CD4-positive, alpha-beta T cell (primary cell): ENCODE measurements at regions not wholly inside any gene's neighbourhood (a gene's known extent, or its start where the extent isn't known, plus 50 kb on each side); places are given as distances from the start of the nearest gene placed in this dataset.

ENCODE experiments used
- ATAC-seq: fragments of 200-7000 bp; cut with Tn5 transposase; one replicate; pipeline ENCODE4 v1.10.0; 2022; ENCODE audit warnings: mild to moderate bottlenecking; ENCODE audit not compliant: poor library complexity
- CTCF ChIA-PET: fragments of 350-600 bp; sonication (Branson Sonifier 250); formaldehyde crosslinking; loops from one replicate; lab custom pipeline; 2021; ENCODE audit warnings: antibody characterized with exemption, inconsistent platforms; lab: Charles Lee
- POLR2A ChIA-PET: fragments of 350-600 bp; sonication (Branson Sonifier 250); formaldehyde crosslinking; loops from one replicate; lab custom pipeline; 2021; ENCODE audit warnings: antibody characterized with exemption, inconsistent platforms; lab: Charles Lee
- DNase-seq, 14 experiments: peaks; one replicate each; pipeline ENCODE4 v3.0.0-alpha.2; 2013 to 2020; ENCODE audit warnings: mixed read lengths in 2 of 14
- H3K27ac ChIP-seq, 2 donors: one replicate each; pipeline versions ENCODE4 v1.5.1 to v1.7.0; 2013; ENCODE audit warnings: low read length in 2 of 2, low read depth in 1 of 2, mild to moderate bottlenecking in 1 of 2
- H3K27me3 ChIP-seq, 2 experiments: 1 replicate in 1 of 2; 2 replicates in 1 of 2; pipeline versions ENCODE4 v1.6.1 to v1.7.0; 2013; ENCODE audit warnings: low read length in 2 of 2, control low read depth in 1 of 2, mild to moderate bottlenecking in 1 of 2, moderate library complexity in 1 of 2; ENCODE audit not compliant: insufficient read depth in 2 of 2, control insufficient read depth in 1 of 2
- H3K36me3 ChIP-seq: one replicate; pipeline ENCODE4 v1.6.1; 2013; ENCODE audit warnings: low read length, control low read depth; ENCODE audit not compliant: insufficient read depth
- H3K4me1 ChIP-seq: one replicate; pipeline ENCODE4 v1.6.1; 2013; ENCODE audit warnings: low read length, control low read depth; ENCODE audit not compliant: insufficient read depth
- H3K4me3 ChIP-seq: one replicate; pipeline ENCODE4 v1.5.1; 2013; ENCODE audit warnings: mild to moderate bottlenecking, low read length, moderate library complexity
- H3K9me3 ChIP-seq, 2 experiments: 1 replicate in 1 of 2; 2 replicates in 1 of 2; pipeline versions ENCODE4 v1.6.1 to v1.7.0; 2013; ENCODE audit warnings: low read length in 2 of 2, mild to moderate bottlenecking in 2 of 2, control low read depth in 1 of 2, moderate library complexity in 1 of 2; ENCODE audit not compliant: control insufficient read depth in 1 of 2, insufficient read depth in 1 of 2
- H3K27ac Mint-ChIP-seq: one replicate; pipeline ENCODE4 v1.8.0; 2020; ENCODE audit warnings: mixed read lengths
- H3K27me3 Mint-ChIP-seq: one replicate; pipeline ENCODE4 v1.8.0; 2021; ENCODE audit warnings: mixed read lengths
- H3K36me3 Mint-ChIP-seq: one replicate; pipeline ENCODE4 v1.8.0; 2021; ENCODE audit warnings: low read depth, mixed read lengths
- H3K4me1 Mint-ChIP-seq: one replicate; pipeline ENCODE4 v1.8.0; 2021; ENCODE audit warnings: low read depth, mixed read lengths
- H3K4me3 Mint-ChIP-seq: one replicate; pipeline ENCODE4 v1.8.0; 2020; ENCODE audit warnings: mild to moderate bottlenecking, mixed read lengths
- H3K9me3 Mint-ChIP-seq: one replicate; pipeline ENCODE4 v1.8.0; 2020; ENCODE audit warnings: mixed read lengths
- intact Hi-C, 2 experiments: fragments of 100-400 bp; cut with DNase I in 1 of 2; cut with micrococcal nuclease in 1 of 2; formaldehyde crosslinking; loops; one replicate each; pipeline versions ENCODE4 v1.15.1 to v1.9.0; 2023 to 2025; cut with DNase I, micrococcal nuclease
- TF ChIP-seq, protein P1 (sequence below): fragments of 200-600 bp; IDR thresholded peaks from one replicate; pipeline ENCODE4 v1.8.0; 2022; ENCODE audit warnings: antibody characterized with exemption, mild to moderate bottlenecking

DNA sequence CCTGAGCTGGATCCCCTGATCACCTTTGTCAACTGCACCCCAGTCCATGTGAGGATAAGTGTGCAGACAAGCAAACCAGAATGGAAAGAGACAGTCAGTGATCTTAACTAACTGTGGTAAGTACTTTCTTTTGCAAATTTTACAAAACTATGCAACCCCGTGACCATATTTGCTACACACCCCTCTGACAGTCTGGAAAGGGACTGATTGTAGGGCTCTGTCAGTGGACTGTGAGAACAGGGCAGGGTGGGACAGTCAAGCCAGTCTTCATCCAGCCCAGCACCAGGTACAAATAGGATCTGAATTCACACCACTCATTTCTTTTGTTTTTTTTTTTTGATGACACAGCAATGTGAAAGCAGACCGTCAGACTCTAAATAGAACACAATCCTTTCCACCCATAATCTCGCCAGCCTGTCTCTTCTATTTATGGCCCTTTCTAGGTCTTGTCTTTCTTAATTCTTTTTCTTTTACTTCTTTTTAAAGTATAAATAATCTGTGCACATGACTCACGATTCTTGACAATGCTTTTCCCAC, 165.6 kb downstream of the ARL6IP6 start:
- no peak overlapping the region for H3K4me3 ChIP-seq
- ChIA-PET CTCF (no interaction called here), POLR2A (no interaction called here)
- H3K9me3 ChIP-seq = no peaks in the 10 kb centered on the region
- no peak for DNase-seq
- TF ChIP-seq, protein P1, sequence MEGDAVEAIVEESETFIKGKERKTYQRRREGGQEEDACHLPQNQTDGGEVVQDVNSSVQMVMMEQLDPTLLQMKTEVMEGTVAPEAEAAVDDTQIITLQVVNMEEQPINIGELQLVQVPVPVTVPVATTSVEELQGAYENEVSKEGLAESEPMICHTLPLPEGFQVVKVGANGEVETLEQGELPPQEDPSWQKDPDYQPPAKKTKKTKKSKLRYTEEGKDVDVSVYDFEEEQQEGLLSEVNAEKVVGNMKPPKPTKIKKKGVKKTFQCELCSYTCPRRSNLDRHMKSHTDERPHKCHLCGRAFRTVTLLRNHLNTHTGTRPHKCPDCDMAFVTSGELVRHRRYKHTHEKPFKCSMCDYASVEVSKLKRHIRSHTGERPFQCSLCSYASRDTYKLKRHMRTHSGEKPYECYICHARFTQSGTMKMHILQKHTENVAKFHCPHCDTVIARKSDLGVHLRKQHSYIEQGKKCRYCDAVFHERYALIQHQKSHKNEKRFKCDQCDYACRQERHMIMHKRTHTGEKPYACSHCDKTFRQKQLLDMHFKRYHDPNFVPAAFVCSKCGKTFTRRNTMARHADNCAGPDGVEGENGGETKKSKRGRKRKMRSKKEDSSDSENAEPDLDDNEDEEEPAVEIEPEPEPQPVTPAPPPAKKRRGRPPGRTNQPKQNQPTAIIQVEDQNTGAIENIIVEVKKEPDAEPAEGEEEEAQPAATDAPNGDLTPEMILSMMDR = no peak
- Mint-ChIP-seq H3K27me3 (peaks cover 12% of the 10 kb centered on the region), H3K4me3 (no peak overlapping the region), H3K4me1 (no peaks in the 10 kb centered on the region), H3K36me3 (no peaks in the 10 kb centered on the region), H3K9me3 (peaks cover 11% of the 10 kb centered on the region), H3K27ac (no peak overlapping the region)
- H3K36me3 ChIP-seq = no peaks in the 10 kb centered on the region
- intact Hi-C loops = no loop called here
- H3K27ac ChIP-seq = no peak overlapping the region
- no peaks in the 10 kb centered on the region for H3K27me3 ChIP-seq
- ATAC-seq = no peak
- no peaks in the 10 kb centered on the region for H3K4me1 ChIP-seq

GRCh38 chr2:152881527-152881926, 163.1 kb downstream of the ARL6IP6 start:
- Histone ChIP-seq H3K36me3 (no peaks in the 10 kb centered on the region), H3K27ac (no peak overlapping the region), H3K4me3 (no peak overlapping the region), H3K9me3 (no peaks in the 10 kb centered on the region), H3K27me3 (no peaks in the 10 kb centered on the region), H3K4me1 (no peaks in the 10 kb centered on the region)
- TF ChIP-seq, protein P1 = no peak
- Mint-ChIP-seq H3K36me3 (no peaks in the 10 kb centered on the region), H3K9me3 (peaks cover 11% of the 10 kb centered on the region), H3K4me1 (no peaks in the 10 kb centered on the region), H3K4me3 (no peak overlapping the region), H3K27me3 (peaks cover 8% of the 10 kb centered on the region), H3K27ac (no peak overlapping the region)
- ATAC-seq (no peak), DNase-seq (no peak)
- CTCF ChIA-PET = no interaction called here
- POLR2A ChIA-PET = no interaction called here
- intact Hi-C loops = no loop called here

DNA sequence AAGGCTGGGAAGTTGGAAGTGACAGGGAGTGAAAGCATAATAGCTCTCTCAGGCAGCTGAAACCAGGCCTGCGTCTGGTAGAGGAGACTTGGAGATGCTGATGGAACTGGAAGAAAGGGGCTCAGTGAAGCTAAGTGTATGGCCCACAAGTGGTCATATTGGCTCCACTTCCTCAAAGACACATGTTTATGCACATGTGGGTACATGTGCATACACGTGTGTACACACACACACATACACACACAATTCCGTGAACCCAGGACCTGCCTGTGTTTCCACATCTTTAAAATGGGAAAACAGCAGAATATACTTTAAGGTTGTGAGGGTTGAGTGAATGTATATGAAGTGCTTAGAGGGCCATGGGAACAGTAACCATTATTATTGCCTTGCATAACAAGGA, 160.9 kb downstream of the ARL6IP6 start:
- ChIA-PET CTCF (no interaction called here), POLR2A (no interaction called here)
- H3K36me3 Mint-ChIP-seq = no peaks in the 10 kb centered on the region
- Histone ChIP-seq H3K36me3 (no peaks in the 10 kb centered on the region), H3K27ac (no peak overlapping the region), H3K4me3 (no peak overlapping the region), H3K9me3 (no peaks in the 10 kb centered on the region), H3K27me3 (no peaks in the 10 kb centered on the region), H3K4me1 (no peaks in the 10 kb centered on the region)
- DNase-seq (no peak), ATAC-seq (no peak)
- TF ChIP-seq, protein P1 = no peak
- peaks cover 8% of the 10 kb centered on the region for H3K9me3 Mint-ChIP-seq
- H3K27me3 Mint-ChIP-seq = peaks cover 8% of the 10 kb centered on the region
- no peak overlapping the region for H3K27ac Mint-ChIP-seq
- intact Hi-C loops = loop anchor here in 1 of 2 experiments (1.0 kb wide), 1 partner anchor 9 kb away; no protein-coding TSS in a partner anchor
- no peak overlapping the region for H3K4me3 Mint-ChIP-seq
- H3K4me1 Mint-ChIP-seq = no peaks in the 10 kb centered on the region
